ENCODE measurements at regions not wholly inside any gene's neighbourhood (a gene's known extent, or its start where the extent isn't known, plus 50 kb on each side); places are given as distances from the start of the nearest gene placed in this dataset.

DNA sequence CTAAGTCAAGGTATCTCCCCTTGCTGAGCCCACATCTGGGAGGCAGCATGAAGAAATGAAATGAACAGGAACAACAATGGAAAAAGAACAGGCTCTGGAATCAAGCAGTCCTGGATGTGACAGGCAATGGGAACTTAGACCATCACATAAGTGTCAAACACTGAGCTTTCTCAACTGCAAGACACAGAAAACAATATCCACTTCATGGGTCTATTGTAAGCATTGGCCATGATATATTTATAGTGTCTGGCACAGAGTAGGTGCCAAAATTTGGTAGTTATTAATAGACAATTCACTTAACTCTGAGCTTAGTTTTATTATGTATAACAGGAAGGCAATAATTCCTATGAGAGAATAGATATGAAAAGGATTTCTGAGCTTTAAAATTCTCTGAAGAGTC, 64.1 kb upstream of the ATP1B1 start:
- no peaks in the 10 kb centered on the region for H3K9me3 ChIP-seq
- H3K4me3 ChIP-seq: no peak overlapping the region
- DNase-seq (no peak), ATAC-seq (no peak)
- no peak overlapping the region for H3K27ac ChIP-seq
- H3K36me3 ChIP-seq: no peaks in the 10 kb centered on the region
- no peaks in the 10 kb centered on the region for H3K27me3 ChIP-seq
- no peaks in the 10 kb centered on the region for H3K4me1 ChIP-seq
- TF ChIP-seq POLR2A (IDR thresholded peaks at IDR 0.05) (no peak), CTCF (IDR thresholded peaks at IDR 0.05) (no peak)
- intact Hi-C loops (cut with DNase I): no loop called here

DNA sequence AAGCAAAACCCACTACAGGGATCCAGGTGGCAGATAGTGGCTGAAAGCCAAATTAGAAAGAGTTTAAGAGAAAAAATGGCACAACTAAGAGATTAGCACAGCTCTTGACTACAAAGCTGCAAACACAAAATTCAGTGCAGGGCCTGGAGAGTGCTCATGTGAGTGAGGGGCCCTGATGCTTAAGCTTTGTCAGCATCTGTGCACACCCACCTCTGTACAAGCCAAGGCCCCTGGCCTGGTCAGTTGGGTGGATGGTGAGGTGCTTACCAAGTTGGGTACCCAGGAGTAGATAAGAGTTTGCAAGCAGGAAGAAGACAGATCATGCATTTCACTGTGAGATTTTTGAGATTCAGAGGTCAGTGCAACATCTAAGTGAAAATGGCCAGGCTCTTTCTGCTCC, 62.7 kb upstream of the ATP1B1 start:
- H3K27ac ChIP-seq: no peak overlapping the region
- no peaks in the 10 kb centered on the region for H3K27me3 ChIP-seq
- H3K4me1 ChIP-seq: no peaks in the 10 kb centered on the region
- no peaks in the 10 kb centered on the region for H3K36me3 ChIP-seq
- intact Hi-C loops (cut with DNase I): no loop called here
- no peak overlapping the region for H3K4me3 ChIP-seq
- DNase-seq: no peak
- TF ChIP-seq POLR2A (IDR thresholded peaks at IDR 0.05) (no peak), CTCF (IDR thresholded peaks at IDR 0.05) (no peak)
- ATAC-seq: peak in 1 of 4 donors; percentile 6
- H3K9me3 ChIP-seq: no peaks in the 10 kb centered on the region

DNA sequence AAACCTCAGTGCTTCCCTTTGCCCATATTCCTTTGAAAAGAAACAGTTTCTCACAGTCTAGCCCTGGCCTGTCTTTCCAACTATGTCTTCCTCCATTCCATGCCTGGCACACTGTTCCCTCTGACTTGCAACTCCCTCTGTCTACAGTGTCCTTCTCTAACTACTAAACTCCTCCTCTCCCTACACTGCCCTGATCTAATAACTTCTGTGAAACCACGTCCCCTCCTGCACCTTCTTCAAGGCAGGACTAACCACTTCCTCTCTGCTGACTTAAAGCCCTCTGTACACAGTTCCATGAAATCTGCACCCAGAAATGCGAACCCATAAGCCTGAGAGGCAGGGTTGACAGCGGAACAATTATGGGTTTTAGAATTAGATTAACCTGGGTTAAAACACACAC, 62.2 kb upstream of the ATP1B1 start:
- Histone ChIP-seq H3K4me3 (no peak overlapping the region), H3K9me3 (no peaks in the 10 kb centered on the region), H3K4me1 (no peaks in the 10 kb centered on the region), H3K27ac (no peak overlapping the region), H3K27me3 (no peaks in the 10 kb centered on the region), H3K36me3 (no peaks in the 10 kb centered on the region)
- TF ChIP-seq POLR2A (IDR thresholded peaks at IDR 0.05): peak; percentile 23
- no peak for TF ChIP-seq CTCF (IDR thresholded peaks at IDR 0.05)
- ATAC-seq (peak; percentile 61 to 84 (median 80)), DNase-seq (no peak)
- intact Hi-C loops (cut with DNase I): no loop called here
- WGBS (ENCODE audit: insufficient coverage, low coverage, low lambda C conversion rate, missing lambda C conversion rate): 38% methylated on average over 3 of the region's 3 CpGs

- ATAC-seq: peak in 2 of 4 donors; percentile 25 to 36
- H3K4me1 ChIP-seq: no peaks in the 10 kb centered on the region
These were observed 61.5 kb upstream of the ATP1B1 start for GRCh38 chr1:169044971-169045370.

More at GRCh38 chr1:169044971-169045370, 61.5 kb upstream of the ATP1B1 start:
- H3K36me3 ChIP-seq: no peaks in the 10 kb centered on the region
- WGBS (ENCODE audit: insufficient coverage, low coverage, low lambda C conversion rate, missing lambda C conversion rate): 81% methylated on average over 4 of the region's 4 CpGs
- no peak overlapping the region for H3K4me3 ChIP-seq
- intact Hi-C loops (cut with DNase I): no loop called here
- TF ChIP-seq POLR2A (IDR thresholded peaks at IDR 0.05): no peak
- TF ChIP-seq CTCF (IDR thresholded peaks at IDR 0.05): no peak
- no peaks in the 10 kb centered on the region for H3K27me3 ChIP-seq
- H3K27ac ChIP-seq: no peak overlapping the region
- no peak for DNase-seq
- no peaks in the 10 kb centered on the region for H3K9me3 ChIP-seq

All from right lobe of liver (tissue), 6 donors.